ENCODE measurements at regions not wholly inside any gene's neighbourhood (a gene's known extent, or its start where the extent isn't known, plus 50 kb on each side); places are given as distances from the start of the nearest gene placed in this dataset.

GRCh38 chr15:22265056-22265945 lies 185.0 kb downstream of the OR4M2 start:
- TF ChIP-seq POLR2A (IDR thresholded peaks at IDR 0.05; ENCODE audit: low read depth, low read length) (no peak), POLR2AphosphoS5 (IDR thresholded peaks at IDR 0.05; ENCODE audit: low read depth, low read length) (no peak), TAF1 (IDR thresholded peaks at IDR 0.05; ENCODE audit: low read depth, low read length) (no peak), POU2F2 (IDR thresholded peaks at IDR 0.05; ENCODE audit: low read depth, low read length) (no peak), SPI1 (IDR thresholded peaks at IDR 0.05; ENCODE audit: low read depth, low read length) (no peak), PAX5 (IDR thresholded peaks at IDR 0.05; ENCODE audit: insufficient read depth, low read length, severe bottlenecking) (no peak)
